22Rv1 (cell line): ENCODE measurements at regions not wholly inside any gene's neighbourhood (a gene's known extent, or its start where the extent isn't known, plus 50 kb on each side); places are given as distances from the start of the nearest gene placed in this dataset.
"Not testable (repeated sequence)": the region's sequence is repeated elsewhere in the genome, so short reads cannot be mapped to it uniquely, and the experiment has no call there.

Experiments
- H3K27ac ChIP-seq: fragments of 450-650 bp; 2 replicates; pipeline ENCODE4 v1.5.1; 2017
- CTCF ChIP-seq: fragments of 450-650 bp; IDR thresholded peaks from 2 replicates; pipeline ENCODE4 v1.5.1; 2017; ENCODE audit warnings: mild to moderate bottlenecking
- ZFX ChIP-seq: fragments of 450-650 bp; IDR thresholded peaks from 2 replicates; pipeline ENCODE4 v1.6.1; 2017; ENCODE audit warnings: antibody characterized with exemption, borderline replicate concordance

DNA sequence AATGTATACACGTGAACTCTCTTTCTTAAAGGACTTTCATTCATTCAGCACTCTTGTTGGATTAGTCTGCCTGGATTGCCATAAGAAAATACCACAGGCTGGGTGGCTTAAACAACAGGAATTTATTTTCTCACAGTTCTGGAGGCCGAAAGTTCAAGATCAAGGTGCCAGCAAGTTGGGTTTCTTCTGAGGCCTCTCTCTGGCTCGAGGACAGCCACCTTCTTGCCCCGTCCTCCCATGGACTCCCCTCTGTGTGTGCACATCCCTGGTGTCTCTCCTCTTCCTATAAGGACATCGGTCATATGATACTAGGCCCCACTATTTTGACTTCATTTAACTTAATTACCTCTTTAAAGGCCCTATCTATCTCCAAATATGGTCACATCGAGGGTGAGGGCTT, 110.4 kb upstream of the BMPER start:
- no peak overlapping the region for H3K27ac ChIP-seq
- TF ChIP-seq ZFX (no peak), CTCF (no peak)

GRCh38 chr7:33796538-33796937, 108.8 kb upstream of the BMPER start:
- no peak for TF ChIP-seq ZFX
- no peak for TF ChIP-seq CTCF
- no peak overlapping the region for H3K27ac ChIP-seq

GRCh38 chr7:33797512-33797911, 107.8 kb upstream of the BMPER start:
- not testable (repeated sequence) for H3K27ac ChIP-seq

- no peak overlapping the region for H3K27ac ChIP-seq
- TF ChIP-seq CTCF (no peak), ZFX (no peak)
Measured at GRCh38 chr7:33798686-33799325, 106.5 kb upstream of the BMPER start.

DNA sequence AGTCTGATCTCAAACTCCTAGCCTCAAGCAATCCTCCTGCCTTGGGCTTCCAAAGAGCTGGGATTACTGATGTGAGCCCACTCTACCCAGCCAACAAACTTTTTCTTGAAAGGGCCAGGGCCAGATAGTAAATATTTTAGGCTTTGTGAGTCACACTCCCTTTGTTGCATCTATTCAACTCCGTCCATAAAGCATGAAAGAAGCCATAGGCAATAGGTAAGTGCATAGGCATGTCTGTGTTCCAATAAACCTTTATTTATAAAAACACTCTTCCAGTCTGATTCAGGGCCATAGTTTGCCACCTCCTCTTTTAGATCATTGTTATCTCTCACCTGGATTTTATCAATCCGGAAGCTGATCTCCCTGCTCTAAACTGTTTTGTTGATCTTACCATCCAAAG, 105.6 kb upstream of the BMPER start:
- no peak overlapping the region for H3K27ac ChIP-seq
- TF ChIP-seq ZFX: no peak
- no peak for TF ChIP-seq CTCF

DNA sequence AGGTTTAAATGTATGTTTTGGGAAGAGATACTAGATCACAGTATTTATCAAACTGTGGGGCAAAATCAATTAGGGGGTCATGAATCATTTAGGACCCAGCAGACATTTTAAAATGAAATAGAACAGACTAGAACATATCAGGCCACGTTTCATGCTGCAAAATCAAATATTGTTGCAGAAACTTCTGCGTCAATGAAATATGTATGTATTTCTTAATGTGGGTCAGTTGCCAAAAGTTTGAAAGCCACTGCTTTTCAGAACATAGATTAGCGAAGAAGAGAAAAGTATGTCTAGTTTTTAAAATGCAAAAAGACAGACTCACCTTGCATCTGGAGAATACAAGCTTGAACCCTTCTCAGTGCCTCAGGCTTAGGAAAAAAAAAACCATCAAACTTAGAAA, 102.7 kb upstream of the BMPER start:
- TF ChIP-seq CTCF: no peak
- no peak for TF ChIP-seq ZFX
- H3K27ac ChIP-seq: no peak overlapping the region

DNA sequence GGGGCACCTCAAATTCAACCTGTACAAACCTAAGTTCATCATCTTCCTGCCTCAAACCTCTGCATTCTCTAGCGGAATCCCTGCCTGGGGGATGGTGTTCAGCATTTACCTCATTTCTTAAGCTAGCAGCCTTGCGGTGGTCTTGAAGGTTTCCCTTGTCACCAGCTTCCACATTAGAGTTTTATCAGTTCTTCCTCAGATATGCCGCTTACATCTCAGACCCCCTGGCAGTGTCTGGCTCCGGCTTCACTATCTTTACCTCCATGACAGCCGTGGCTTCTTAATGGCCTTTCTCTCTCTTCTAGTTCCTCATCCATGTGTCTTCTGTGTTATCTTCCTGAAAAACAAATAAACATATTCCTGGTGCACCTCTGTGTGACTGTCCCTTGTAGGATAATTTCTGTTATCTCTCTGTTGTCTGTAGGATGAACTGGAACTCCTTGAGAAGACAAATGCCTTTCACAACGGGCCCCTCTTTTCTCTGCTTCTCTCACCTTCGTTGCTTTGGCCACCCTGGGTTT, 101.1 kb upstream of the BMPER start:
- TF ChIP-seq ZFX (no peak), CTCF (no peak)
- H3K27ac ChIP-seq: no peak overlapping the region
